Mesothelial cell of epicardium (in vitro differentiated cells): ENCODE measurements at regions not wholly inside any gene's neighbourhood (a gene's known extent, or its start where the extent isn't known, plus 50 kb on each side); places are given as distances from the start of the nearest gene placed in this dataset.

ENCODE experiments used
- DNase-seq, 2 experiments: peaks; one replicate each; pipeline ENCODE4 v3.0.0; 2021; ENCODE audit warnings: low spot score in 2 of 2; ENCODE audit not compliant: unreplicated experiment in 2 of 2
- H3K27ac Mint-ChIP-seq: 2 replicates; pipeline ENCODE4 v1.8.0; 2021; ENCODE audit warnings: mixed read lengths
- H3K27me3 Mint-ChIP-seq: 2 replicates; pipeline ENCODE4 v1.8.0; 2021; ENCODE audit warnings: low read depth, mixed read lengths
- H3K36me3 Mint-ChIP-seq: 2 replicates; pipeline ENCODE4 v1.8.0; 2021; ENCODE audit warnings: mixed read lengths
- H3K4me1 Mint-ChIP-seq: 2 replicates; pipeline ENCODE4 v1.8.0; 2021; ENCODE audit warnings: mixed read lengths
- H3K4me3 Mint-ChIP-seq: 2 replicates; pipeline ENCODE4 v1.8.0; 2021; ENCODE audit warnings: mild to moderate bottlenecking, moderate library complexity, mixed read lengths
- H3K9me3 Mint-ChIP-seq: 2 replicates; pipeline ENCODE4 v1.8.0; 2021; ENCODE audit warnings: mixed read lengths
- TF ChIP-seq, protein P1 (sequence below): fragments of 200-600 bp; sonication (generic); IDR thresholded peaks from one replicate; pipeline ENCODE4 v1.5.0; 2021; ENCODE audit warnings: antibody characterized with exemption; ENCODE audit not compliant: unreplicated experiment

DNA sequence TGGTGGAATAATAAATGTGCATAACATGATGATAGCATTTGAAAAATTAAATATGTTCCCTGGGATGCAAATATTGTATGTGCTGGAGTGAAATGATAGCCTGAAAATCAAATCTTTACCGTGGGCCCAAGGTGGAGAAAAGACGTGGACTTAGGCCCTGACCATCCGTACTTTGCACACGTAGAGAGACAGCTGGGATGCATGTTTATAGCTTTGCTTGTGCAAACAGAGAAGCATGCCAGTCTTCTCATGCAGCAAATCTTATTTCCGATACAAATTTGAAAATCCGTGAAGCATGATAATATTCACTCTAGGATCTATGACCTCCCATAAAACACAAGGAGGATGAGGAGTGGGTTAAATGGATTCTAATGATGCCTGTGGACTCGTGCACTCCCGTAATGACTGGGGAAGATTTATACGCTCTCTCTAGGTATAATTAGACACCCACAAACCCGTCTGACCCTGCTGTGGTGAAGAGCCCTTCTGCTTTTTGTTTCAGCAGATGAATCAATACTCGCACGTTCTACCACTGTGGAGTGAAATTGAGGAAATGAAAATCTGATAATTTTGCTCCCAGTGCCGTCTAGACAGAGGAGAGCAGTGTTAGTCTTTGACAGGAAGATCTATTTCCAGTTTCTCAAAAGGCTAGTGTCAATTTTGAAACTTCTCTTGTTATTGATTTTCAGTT is 810.3 kb upstream of the SALL3 start:
- Mint-ChIP-seq H3K9me3 (no peaks in the 10 kb centered on the region), H3K27me3 (peaks cover 3% of the 10 kb centered on the region), H3K4me1 (no peaks in the 10 kb centered on the region), H3K4me3 (no peak overlapping the region), H3K36me3 (no peaks in the 10 kb centered on the region), H3K27ac (no peak overlapping the region)
- TF ChIP-seq, protein P1, sequence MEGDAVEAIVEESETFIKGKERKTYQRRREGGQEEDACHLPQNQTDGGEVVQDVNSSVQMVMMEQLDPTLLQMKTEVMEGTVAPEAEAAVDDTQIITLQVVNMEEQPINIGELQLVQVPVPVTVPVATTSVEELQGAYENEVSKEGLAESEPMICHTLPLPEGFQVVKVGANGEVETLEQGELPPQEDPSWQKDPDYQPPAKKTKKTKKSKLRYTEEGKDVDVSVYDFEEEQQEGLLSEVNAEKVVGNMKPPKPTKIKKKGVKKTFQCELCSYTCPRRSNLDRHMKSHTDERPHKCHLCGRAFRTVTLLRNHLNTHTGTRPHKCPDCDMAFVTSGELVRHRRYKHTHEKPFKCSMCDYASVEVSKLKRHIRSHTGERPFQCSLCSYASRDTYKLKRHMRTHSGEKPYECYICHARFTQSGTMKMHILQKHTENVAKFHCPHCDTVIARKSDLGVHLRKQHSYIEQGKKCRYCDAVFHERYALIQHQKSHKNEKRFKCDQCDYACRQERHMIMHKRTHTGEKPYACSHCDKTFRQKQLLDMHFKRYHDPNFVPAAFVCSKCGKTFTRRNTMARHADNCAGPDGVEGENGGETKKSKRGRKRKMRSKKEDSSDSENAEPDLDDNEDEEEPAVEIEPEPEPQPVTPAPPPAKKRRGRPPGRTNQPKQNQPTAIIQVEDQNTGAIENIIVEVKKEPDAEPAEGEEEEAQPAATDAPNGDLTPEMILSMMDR: no peak
- DNase-seq: no peak

DNA sequence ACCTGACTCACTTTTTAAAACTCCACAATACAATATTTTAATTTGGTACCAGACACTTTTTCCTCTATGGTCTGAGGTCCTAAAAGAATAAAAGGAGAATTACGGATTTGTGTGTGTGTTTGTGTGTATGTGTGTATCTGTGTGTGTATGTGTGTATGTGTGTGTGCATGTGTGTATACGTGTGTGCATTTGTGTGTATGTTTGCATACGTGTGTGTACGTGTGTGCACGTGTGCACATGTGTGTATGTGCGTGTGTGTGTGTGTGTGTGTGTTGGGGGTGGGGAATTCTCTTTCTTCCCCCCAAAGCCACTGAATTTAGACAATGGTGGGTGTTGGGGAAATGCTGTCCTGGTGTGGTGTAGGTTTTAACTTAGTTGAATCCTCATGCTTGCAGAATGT is 807.7 kb upstream of the SALL3 start:
- Mint-ChIP-seq H3K36me3 (no peaks in the 10 kb centered on the region), H3K9me3 (no peaks in the 10 kb centered on the region), H3K27me3 (peaks cover 4% of the 10 kb centered on the region), H3K4me3 (no peak overlapping the region), H3K27ac (no peak overlapping the region), H3K4me1 (no peaks in the 10 kb centered on the region)
- TF ChIP-seq, protein P1: no peak
- no peak for DNase-seq

DNA sequence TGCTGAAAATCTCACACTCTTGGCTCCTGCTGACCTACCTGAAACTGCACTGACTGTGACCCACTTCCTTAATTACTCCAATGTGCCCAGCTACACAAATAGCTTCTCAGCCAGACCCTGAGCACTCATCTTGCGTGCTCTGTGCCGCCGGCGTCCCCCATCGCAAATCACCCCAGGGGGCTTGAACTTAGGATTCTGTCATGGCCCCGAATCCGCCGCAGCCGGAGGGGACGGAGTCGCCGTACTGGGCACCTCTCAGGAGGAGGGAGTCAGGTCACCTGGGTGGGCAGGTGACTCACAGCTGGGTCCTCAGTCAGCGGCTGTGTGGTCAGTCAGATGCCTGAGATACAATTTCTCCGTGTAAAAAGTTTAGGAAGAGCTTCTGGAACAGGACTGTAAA is 804.9 kb upstream of the SALL3 start:
- H3K27ac Mint-ChIP-seq: no peak overlapping the region
- no peaks in the 10 kb centered on the region for H3K36me3 Mint-ChIP-seq
- peaks cover 5% of the 10 kb centered on the region for H3K27me3 Mint-ChIP-seq
- H3K4me1 Mint-ChIP-seq: no peaks in the 10 kb centered on the region
- TF ChIP-seq, protein P1: no peak
- DNase-seq: no peak
- H3K9me3 Mint-ChIP-seq: peaks cover 3% of the 10 kb centered on the region
- H3K4me3 Mint-ChIP-seq: no peak overlapping the region

DNA sequence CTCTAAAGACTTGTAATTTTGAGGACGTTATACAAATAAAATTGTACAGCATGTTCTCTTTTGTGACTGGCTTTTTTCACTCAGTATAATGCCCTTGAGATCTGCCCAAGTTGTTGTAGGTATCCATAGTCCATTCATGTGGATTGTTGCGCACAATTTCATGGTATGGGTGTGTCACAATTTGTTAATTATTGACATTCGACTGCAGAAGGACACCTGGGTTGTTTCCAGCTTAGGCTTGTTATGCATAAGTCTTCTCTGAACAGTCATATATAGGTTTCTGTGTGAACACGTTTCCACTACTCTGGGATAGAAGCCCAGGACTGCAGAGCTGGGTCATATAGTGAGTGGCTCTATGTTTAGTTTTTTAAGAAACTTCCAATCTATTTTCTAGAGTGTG is 800.8 kb upstream of the SALL3 start:
- TF ChIP-seq, protein P1: no peak
- no peak overlapping the region for H3K4me3 Mint-ChIP-seq
- no peak overlapping the region for H3K27ac Mint-ChIP-seq
- peaks cover 8% of the 10 kb centered on the region for H3K27me3 Mint-ChIP-seq
- DNase-seq: no peak
- no peaks in the 10 kb centered on the region for H3K36me3 Mint-ChIP-seq
- H3K9me3 Mint-ChIP-seq: peaks cover 21% of the 10 kb centered on the region
- H3K4me1 Mint-ChIP-seq: no peaks in the 10 kb centered on the region

DNA sequence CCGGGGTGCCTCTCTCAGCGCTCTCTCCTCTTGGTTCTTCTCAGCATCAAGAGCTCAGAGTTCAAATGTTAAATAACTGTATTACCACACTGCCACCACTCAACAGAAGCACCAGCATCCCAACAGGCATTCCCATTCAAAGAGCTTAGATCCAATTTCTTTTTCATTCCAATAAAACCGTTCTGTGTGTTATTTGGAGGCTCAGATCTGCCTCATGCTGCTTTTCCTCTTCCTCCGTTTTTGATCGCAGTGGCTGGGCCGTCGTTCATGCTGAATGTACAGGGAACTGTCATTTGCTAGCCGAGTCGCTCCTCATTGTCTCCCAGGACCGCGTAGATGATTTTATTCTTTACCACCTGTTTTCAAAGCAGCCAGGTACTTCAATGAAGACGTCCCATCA is 798.9 kb upstream of the SALL3 start:
- Mint-ChIP-seq H3K36me3 (no peaks in the 10 kb centered on the region), H3K9me3 (peaks cover 28% of the 10 kb centered on the region), H3K4me3 (no peak overlapping the region), H3K27ac (no peak overlapping the region), H3K4me1 (no peaks in the 10 kb centered on the region), H3K27me3 (peaks cover 8% of the 10 kb centered on the region)
- TF ChIP-seq, protein P1: no peak
- no peak for DNase-seq

GRCh38 chr18:78183815-78184214 is 795.8 kb upstream of the SALL3 start:
- Mint-ChIP-seq H3K27me3 (peaks cover 4% of the 10 kb centered on the region), H3K9me3 (peaks cover 30% of the 10 kb centered on the region), H3K27ac (no peak overlapping the region), H3K4me3 (no peak overlapping the region), H3K4me1 (no peaks in the 10 kb centered on the region), H3K36me3 (no peaks in the 10 kb centered on the region)
- DNase-seq: no peak
- TF ChIP-seq, protein P1: no peak
